NCI-H2029 (cell line): ENCODE measurements at regions not wholly inside any gene's neighbourhood (a gene's known extent, or its start where the extent isn't known, plus 50 kb on each side); places are given as distances from the start of the nearest gene placed in this dataset.
"Not testable (repeated sequence)": the region's sequence is repeated elsewhere in the genome, so short reads cannot be mapped to it uniquely, and the experiment has no call there.

Source experiments
- DNase-seq: peaks from one replicate; lab custom pipeline; 2025; lab: John Stamatoyannopoulos, UW

DNA sequence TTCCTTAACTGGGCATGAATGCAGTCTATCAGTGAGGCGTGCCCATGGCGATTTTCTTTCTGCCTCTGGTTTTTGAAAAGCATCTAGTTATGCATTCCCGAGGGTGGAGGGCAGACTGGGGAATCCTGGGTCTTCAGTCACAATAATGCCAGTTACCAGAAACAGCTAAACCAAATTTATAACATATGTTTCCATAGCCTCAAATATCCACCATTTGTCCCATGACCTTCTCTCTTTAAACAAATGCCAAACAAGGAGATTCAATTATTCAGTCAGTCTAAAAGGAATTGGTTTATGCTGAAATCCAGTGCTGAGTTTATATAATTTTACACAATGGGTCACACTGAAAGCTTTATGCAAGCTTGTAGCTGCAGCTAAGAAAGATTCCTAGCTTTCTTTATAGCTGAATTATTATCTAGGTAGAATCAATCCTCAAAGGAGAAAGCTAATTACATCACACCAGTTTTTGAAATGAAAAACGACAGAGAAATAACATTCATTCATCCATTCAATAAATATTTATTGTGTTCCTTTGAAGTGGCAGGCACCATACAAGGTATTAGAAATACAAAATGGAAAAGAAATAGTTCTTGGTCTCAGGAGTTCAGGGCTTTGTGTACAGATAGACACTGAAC is 131.3 kb upstream of the RAP1B start:
- DNase-seq = no peak

DNA sequence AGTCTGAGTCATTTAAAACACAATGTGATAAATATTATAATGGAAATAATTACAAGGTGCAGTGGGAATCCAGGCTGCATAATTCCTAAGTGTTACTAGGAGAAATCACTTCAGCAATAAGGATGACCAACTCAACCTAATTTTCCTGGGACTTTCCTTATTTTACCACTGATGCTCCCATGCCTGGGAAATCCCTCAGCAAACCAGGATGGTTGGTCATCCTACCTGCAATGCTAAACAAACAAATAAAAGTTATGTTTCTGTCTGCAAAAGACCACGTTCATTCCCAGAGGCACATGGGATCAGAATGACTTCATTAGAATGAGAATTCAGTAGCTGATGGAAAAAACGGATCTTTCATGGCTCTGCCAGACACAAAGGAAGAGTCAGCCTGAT is 130.8 kb upstream of the RAP1B start:
- no peak for DNase-seq

DNA sequence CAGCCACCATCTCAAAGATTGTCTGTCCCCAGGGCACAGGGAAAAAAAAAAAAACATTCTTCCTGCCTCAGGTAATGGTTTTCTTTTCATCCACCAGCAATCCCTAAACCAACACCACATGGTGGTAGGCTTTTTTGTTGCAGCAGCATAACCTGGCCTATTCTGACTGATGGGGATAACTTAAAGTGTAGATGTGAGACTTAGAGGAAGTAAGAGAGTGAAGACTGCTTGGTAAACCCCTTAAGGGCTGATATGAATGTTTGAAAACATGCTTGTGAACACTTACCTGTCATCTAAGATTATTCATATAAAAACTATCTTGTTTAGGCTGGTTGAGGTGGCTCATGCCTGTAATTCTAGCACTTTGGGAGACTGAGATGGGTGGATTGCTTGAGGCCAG is 130.2 kb upstream of the RAP1B start:
- DNase-seq = no peak

DNA sequence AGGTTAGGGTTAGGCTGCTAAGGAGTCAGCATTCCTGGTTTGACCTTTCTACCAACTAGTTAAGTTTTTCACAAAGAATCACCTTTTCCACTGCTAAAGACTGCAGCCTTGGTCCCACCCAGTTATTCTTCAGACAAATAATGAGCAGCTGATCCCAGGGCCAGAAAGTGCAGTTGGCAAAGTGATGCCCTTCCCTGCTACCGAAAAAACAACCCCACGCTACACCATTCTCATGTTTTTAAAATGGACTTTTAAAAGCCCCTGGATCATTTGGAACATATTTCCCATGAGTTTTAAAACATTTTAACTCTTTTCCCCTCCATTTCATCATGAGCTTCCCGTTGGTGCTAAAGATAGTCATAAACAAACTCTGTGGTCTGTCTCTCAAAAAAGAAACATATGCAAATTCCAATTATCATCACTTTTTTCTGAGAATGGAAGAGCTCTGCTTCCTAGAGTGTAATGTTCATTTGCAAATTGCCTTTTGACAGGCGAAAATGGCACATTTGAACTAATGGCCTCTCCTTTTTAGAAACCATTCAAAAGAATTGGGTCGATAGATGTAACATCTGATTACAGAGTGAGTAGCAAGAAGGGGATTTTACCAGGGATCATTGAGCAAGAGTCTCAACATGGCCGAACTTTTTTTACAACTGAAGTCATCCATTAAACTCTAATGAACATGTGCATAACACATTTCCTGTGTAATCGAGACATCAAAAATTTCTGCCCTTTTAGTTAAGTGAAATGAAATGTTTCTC is 129.3 kb upstream of the RAP1B start:
- DNase-seq = no peak

DNA sequence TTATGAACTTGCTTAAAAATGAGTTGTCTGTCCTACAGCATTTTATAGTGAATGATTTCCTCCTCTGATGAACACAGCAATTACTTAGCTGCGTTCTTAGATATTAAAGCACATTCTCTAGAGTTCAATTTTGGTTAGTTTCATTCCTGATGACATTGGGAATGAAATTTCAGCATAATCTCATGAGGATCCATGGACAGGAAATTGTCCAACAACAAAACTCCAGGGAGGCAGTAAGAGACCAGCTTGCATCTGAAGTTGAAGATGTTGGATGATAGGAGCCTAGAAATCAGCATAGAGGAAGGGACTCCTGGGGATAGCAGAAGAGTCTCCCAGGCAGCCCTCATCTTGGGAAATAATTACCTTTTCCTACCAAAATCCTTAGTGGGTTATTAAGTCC is 128.7 kb upstream of the RAP1B start:
- DNase-seq = no peak

DNA sequence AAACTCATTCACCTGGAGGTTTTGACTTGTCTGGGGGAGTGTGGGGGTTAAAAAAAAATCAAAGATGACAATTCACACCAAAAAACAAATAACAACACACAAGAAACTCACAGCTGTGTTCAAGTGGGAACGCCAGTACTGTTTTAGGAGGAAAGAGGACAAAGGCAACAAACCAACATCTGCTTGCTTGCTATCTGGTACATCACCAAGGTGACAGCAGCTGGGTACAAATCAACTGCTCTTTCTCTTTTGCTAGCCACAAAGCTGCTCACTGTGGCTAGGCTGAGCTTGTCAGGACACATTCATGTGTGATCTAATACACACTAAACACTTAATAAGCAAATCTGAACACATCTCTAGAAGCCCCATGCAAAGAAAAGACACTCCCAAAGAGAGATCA is 128.0 kb upstream of the RAP1B start:
- DNase-seq = no peak

DNA sequence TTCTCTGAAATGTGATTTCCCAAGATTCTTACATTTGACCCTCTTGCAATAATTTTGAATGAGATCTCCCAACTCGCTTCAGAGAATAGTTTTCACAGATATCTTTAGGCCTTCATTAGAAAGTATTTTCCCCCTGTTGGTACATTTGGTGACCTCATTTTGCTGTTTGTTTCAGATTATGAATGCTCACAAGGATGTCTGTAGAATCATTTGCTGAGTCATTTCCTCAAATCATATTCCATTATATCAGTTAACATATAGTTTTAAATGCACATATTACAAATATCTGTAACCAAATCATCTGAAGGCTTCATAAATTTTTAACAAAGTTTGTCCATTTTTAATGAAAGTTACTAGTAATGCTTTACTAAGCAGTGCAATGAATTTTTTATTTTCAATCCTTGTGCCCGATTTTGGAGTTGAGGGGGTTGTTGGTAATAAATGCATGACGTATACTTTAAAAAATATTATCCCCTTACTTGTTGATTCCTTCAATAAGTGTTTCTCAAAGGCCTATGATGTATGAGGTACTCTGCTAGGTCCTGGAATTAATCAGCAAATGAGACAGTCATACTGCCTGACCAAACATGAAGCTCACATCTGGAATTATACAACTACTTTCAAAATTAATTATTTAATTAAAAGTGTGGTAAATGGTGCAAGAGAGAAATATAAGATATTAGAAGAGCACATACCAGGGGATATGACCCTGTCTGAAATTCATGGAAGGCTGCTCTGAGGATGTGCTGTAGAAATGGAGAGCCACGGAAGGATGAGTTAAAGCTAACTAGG is 126.9 kb upstream of the RAP1B start:
- no peak for DNase-seq

DNA sequence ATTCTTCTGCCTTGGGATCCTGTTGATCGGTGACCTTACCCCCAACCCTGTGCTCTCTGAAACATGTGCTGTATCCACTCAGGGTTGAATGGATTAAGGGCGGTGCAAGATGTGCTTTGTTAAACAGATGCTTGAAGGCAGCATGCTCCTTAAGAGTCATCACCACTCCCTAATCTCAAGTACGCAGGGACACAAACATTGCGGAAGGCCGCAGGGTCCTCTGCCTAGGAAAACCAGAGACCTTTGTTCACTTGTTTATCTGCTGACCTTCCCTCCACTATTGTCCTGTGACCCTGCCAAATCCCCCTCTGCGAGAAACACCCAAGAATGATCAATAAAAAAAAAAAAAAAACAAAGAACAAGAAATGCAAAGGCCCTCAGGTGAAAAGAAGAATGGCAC is 126.1 kb upstream of the RAP1B start:
- not testable (repeated sequence) for DNase-seq

DNA sequence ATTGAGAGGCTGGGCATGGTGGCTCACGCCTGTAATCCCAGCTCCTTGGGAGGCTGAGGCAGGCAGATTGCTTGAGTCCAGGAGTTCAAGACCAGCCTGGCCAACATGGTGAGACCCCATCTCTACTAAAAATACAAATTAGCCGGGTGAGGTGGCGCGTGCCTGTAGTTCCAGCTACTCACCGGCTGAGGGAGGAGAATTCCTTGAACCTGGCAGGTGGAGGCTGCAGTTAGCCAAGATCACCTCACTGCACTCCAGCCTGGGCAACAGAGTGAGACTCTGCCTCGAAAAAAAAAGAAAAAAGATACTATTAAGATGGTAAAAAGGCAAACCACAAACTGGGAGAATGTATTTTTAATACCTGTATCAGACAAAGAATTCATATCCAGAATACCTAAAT is 124.2 kb upstream of the RAP1B start:
- DNase-seq = not testable (repeated sequence)

DNA sequence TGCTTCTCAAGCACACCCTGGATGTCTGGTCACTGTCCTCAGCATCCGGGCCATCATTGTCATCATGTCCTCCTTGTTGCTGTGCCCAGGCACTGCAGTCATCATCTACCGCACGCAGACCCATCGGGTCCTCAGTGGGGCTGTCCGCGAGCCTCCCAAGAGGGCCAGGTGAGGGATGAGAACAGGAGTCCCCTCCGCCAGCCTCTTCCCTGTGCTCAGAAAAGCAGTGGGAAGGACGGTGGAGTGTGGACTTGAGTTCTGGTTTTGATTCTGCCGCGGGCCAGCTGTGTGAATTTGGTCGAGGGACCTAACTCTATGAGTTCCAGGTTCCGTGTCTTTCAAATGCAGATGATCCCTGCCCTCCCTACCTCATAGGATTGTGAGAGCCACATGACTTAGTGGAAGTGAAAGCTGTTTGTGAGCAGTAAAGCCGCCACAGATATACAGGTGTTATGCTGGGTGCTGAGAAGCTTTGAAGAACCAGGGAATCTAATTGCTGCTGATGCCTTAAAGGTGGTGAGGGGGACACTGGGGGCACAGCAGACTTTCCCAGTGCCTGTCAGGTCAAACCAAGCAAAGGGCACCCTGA is 122.9 kb upstream of the RAP1B start:
- no peak for DNase-seq

DNA sequence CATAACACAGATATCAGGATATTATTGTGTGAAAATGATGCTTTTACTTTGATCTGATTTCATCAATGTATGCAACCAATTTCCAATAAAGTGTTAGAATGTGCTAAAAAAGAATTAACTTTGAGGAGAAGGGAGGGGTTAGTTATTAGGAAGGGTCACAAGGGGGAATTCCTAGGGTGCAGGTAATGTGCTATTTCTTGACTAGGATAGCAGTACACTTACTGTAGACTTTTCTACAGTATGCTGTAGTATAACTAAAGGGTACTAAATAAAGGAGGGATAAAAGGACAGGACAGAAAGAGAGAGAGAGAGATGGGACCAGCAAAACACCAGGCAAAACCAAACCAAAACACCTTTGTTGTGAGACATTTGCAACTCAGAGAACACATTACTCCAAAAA is 121.4 kb upstream of the RAP1B start:
- DNase-seq = no peak

DNA sequence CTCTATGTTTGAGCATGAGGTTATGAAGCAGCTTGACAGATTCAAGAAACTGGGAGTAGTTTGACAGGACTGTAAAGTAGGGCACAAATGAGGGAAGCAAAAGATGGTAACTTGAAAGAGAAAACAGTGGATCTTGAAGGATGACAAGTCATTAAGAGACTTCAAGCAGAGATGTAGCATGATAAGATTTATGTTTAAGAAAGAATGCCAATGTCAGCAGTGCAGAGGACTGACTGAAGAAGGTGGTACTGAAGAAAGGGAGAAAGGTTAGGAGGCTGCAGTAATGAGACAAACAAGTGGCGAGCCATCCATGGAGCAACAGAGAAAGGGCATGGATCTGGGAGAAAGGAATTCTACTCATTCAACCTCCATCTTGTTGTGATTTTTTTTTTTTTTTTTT is 120.2 kb upstream of the RAP1B start:
- no peak for DNase-seq

DNA sequence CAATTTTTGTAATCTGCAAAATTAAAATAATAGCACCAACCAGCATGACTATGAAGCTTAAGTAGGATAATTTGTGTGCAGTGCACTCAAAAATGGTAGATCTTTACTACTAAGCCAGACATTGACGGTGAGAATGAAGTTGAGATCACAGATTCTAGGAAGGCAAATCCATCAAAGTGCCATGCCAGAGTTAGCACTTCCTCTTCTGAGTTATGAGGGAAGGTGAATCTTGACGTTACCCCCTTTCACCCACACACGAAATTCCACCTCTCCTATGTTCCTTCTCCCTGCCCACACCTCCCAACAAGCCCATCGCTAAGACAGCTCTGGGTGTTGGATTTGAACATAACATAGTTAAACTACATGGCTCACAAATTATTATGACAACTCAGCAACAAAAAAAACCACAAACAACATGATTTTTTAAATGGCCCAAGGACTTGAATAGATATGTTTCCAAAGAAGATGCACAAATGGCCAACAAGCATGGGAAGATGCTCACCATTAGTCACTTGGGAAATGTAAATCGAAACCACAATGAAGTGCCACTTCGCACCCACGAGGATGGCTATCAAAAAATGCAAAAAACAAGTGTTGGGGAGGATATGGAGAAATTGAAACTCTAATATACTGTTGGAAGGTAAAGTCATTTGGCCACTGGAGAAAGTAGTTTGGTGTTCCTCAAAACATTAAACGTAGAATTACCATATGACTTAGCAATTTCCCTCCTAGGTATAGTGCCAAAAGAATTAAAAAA is 119.3 kb upstream of the RAP1B start:
- DNase-seq = no peak

DNA sequence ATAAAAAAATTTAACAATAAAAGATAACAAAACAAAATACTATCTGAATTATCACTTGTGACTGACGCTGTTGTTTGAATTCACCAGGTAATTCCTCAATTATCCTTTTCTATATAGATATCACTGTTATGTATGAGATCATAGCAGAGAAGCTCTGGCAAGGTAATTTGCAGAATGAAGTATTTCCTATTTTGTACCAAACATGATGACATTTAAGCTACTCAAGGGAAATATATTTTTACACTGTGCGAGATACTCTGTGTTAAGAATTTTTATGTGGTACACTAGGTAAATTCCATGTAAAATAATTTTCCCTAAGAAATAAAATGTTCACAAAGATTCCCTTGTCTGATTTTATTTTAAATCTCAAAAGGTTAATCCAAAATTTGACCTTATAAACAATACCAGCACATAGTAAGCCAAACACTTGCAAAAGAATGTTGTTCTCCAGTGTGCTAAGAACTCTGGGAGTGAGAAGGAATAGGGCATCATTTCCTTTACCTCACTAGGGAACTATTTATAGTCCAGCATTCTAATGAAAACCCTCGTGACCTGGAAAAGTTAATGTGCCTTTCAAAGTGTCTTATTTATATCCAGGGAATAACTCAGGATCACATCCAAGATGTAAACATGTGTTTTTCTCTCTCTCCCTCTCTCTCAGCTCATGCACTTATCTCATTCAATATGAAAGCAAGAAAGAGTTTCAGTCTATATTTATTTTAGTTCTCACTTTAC is 115.2 kb upstream of the RAP1B start:
- DNase-seq = no peak

DNA sequence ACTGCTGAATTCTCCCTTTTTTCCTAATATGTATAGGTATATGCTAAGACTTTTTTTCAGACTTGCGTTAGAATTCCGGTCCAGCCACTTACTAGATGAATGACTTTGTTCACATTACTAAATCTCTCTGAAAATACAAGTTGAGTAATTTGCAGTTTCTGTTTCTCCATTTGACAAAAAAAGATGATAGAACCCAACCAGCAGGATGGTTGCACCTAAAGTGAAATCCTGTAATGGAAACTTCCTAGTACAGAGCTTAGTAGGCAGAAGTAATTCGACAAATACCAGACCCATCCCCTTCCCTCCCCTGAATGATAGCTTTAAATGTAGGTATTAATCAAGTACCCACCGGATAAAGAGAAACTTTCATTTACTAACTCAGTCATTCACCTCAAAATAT is 113.6 kb upstream of the RAP1B start:
- DNase-seq = no peak

DNA sequence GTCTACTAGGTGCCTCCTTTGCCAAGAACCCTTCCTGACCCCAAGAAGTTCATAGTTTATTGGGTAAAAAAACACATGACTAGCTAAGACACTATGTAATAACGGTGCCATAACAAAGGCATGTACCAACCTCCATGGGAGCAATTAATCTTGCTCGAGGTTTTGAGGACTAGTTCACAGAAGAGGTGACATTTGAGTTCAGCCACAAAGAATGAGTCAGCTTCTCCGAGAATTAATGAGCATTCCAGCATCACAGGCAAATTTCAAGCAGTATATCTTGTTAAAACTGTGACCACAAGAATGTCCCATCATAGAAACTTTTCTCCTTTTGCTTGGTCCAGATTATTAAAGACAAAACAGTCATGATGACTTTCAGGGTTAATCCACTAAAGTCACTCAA is 113.0 kb upstream of the RAP1B start:
- no peak for DNase-seq

DNA sequence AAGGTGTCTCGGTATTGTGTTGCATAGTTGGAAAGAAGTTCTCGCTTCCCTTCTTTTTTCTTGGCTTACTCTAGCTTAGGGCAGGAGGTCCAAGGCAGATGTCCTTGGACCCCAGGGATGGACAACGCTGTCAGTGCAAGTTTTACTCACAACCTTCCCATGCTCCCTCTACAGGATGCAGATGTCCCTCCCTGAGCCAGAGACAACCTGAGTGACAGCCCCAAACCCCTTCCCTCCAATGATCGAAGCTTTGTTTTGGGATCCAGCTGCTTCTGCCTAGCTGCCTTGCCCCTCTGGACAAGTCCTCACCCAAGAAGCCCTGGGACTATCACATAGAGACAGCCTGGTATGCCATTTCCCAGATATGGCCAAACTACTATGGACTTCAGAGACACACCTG is 112.0 kb upstream of the RAP1B start:
- DNase-seq = no peak

DNA sequence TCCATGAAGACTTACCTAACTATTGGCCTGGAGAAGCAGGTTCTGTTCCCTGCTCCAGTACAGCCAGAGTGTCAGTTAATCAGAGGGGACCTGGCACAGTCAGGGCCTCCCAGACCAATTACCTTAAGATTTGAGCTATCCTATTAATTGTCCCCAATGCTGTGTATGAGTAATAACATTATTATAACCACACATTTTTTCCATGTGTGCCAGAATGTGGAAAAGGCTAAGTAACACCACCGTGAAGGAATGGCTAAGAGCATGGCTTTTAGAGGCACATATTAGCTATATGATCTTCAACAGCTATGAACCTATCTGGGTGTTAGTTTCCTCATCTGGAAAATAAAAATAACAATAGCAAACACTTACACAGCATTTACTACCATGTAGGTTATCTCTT is 111.1 kb upstream of the RAP1B start:
- DNase-seq = no peak

DNA sequence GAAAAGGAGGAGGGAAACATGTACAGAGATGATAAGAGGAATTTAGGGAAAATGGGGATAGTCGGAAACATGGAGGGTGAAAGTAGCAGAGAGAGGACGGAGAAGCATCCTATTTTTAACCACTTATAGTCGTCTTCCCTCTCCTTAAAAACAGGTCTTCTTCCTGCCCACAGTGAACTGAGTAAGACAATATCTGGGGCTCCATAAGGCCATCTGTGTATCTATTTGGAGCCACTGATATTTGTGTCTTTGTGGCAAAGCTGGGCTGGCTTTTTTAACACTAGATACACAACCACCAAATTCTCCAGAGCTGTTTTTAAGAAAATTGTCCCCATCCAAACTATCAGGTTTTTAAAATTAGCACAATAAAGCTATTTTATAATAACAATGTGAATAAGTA is 109.5 kb upstream of the RAP1B start:
- DNase-seq = no peak

DNA sequence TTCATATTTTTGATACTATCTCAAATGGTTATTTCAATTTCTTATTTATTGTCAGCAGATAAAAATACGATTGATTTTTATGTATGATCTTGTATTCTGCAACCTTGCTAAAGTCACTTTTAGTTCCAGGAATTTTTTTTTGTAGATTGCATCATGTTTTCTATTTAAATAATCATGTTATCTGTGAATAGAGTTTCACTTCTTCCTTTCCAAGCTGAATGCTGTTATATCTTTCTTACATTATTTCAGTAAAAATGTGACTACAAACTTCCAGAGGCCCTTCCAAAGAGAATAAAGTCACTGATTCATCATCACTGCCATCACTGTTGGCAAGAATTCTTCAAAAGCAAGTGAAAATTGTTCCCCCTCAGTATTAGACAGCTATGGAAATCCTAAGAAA is 104.7 kb upstream of the RAP1B start:
- DNase-seq = no peak

DNA sequence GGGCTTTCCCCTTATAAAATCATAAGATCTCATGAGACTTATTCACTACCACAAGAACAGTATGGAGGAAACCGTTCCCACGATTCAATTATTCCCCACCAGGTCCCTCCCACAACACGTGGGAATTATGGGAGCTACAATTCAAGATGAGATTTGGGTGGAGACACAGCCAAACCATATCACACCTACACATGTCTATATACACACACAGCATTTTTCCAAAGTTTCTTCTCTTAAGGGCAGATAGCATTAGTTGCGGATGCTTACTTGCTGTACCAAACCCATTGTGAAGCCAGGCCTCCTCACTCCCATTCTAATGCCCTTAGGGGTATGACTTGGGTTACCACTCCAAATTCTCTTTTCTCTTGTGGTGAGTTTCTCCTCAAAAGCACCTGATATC is 104.1 kb upstream of the RAP1B start:
- DNase-seq = no peak
